ENCODE measurements at regions not wholly inside any gene's neighbourhood (a gene's known extent, or its start where the extent isn't known, plus 50 kb on each side); places are given as distances from the start of the nearest gene placed in this dataset.

DNA sequence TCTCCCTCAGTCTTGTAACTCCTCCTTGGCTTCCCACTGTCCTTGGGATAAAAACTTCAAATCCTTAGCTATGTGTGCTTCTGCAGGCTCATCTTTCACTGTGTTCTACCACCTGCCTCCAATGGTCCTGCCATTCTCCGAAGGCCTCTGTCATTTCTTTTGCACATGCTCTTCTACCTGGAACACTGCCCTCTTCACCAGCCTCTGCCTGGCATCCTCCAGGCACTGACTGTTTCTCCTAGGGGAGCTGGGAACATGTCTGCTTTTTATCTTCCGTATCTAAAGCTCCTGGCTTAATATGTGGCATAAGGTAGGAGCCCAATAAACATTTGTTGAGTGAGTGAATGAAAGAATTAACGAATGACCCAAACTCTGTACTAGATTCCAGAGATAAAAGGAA, 603.3 kb upstream of the TMEM132C start:
- TF ChIP-seq, protein P1, sequence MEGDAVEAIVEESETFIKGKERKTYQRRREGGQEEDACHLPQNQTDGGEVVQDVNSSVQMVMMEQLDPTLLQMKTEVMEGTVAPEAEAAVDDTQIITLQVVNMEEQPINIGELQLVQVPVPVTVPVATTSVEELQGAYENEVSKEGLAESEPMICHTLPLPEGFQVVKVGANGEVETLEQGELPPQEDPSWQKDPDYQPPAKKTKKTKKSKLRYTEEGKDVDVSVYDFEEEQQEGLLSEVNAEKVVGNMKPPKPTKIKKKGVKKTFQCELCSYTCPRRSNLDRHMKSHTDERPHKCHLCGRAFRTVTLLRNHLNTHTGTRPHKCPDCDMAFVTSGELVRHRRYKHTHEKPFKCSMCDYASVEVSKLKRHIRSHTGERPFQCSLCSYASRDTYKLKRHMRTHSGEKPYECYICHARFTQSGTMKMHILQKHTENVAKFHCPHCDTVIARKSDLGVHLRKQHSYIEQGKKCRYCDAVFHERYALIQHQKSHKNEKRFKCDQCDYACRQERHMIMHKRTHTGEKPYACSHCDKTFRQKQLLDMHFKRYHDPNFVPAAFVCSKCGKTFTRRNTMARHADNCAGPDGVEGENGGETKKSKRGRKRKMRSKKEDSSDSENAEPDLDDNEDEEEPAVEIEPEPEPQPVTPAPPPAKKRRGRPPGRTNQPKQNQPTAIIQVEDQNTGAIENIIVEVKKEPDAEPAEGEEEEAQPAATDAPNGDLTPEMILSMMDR (IDR thresholded peaks at IDR 0.05): no peak
- TF ChIP-seq EZH2 (IDR thresholded peaks at IDR 0.05) (no peak), EZH2phosphoT487 (IDR thresholded peaks at IDR 0.05) (no peak)
